ENCODE measurements at regions not wholly inside any gene's neighbourhood (a gene's known extent, or its start where the extent isn't known, plus 50 kb on each side); places are given as distances from the start of the nearest gene placed in this dataset.
"Not testable (repeated sequence)": the region's sequence is repeated elsewhere in the genome, so short reads cannot be mapped to it uniquely, and the experiment has no call there.

GRCh38 chr5:17118631-17119030 is 98.8 kb upstream of the BASP1 start:
- no peak for DNase-seq (ENCODE audit: low spot score)
- TF ChIP-seq CTCF (IDR thresholded peaks at IDR 0.05; ENCODE audit: borderline replicate concordance, control extremely low read depth, extremely low read depth, insufficient read depth, missing control alignments) = no peak
- in situ Hi-C loops (cut with MboI; ENCODE audit: low sequenced_read_pairs, unreplicated experiment) = no loop called here

- in situ Hi-C loops (cut with MboI; ENCODE audit: low sequenced_read_pairs, unreplicated experiment) = no loop called here
- TF ChIP-seq CTCF (IDR thresholded peaks at IDR 0.05; ENCODE audit: borderline replicate concordance, control extremely low read depth, extremely low read depth, insufficient read depth, missing control alignments) = no peak
- no peak for DNase-seq (ENCODE audit: low spot score)
Observed at GRCh38 chr5:17120209-17120608, 97.2 kb upstream of the BASP1 start.

DNA sequence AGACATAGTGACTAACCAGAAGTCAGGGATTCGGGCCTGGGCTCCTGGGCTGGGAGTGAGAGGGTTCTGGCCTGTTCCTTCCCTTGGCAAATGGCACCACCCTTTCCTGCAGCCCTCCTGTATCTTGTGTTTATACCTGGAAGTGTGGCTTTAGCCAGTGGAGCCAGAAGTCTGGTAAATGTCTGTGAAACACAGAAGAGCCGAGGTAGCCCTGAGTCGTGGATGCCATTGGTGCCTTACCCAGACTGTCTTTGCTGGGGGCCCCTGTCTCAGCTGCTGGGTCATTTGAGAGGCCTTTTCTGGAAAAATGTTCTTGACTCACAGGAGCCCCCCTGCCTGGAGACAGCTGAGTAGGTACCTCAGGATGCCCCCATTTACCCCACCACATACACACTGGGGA is 95.7 kb upstream of the BASP1 start:
- TF ChIP-seq CTCF (IDR thresholded peaks at IDR 0.05; ENCODE audit: borderline replicate concordance, control extremely low read depth, extremely low read depth, insufficient read depth, missing control alignments) = no peak
- in situ Hi-C loops (cut with MboI; ENCODE audit: low sequenced_read_pairs, unreplicated experiment) = no loop called here
- DNase-seq (ENCODE audit: low spot score) = no peak

DNA sequence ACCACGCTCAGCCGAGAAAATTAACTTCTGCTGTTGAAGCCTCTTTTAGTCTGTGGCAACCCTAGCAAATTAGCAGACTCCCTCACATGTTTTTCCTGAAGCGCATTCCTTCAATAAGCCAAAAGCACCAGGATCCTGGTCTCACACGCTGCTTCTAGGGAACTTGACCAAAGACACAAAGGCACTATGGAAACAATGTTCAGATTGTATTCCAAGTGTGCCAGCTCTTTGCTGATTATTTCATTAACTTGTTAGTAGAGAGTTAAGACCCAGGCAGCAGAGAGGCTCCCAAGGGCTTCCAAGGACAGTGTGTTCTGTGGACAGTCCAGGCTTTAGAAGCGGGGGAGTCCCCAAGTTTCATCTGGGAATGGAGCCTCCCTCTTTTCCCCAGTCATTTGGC is 94.4 kb upstream of the BASP1 start:
- in situ Hi-C loops (cut with MboI; ENCODE audit: low sequenced_read_pairs, unreplicated experiment) = no loop called here

DNA sequence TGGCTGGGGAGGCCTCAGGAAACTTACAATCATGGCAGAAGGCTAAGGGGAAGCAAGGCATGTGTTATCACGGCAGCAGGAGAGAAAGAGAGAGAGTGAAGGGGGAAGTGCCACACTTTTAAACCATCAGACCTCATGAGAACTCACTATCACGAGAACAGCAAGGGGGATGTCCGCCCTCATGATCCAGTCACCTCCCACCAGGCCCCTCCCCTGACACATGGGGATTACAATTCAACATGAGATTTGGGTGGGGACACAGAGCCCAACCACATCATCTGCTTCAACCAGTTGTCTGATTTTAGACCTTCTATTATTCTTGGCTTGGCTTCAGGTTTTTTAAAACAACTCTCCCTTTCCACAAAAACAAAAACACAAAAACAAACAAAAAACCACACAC is 93.7 kb upstream of the BASP1 start:
- in situ Hi-C loops (cut with MboI; ENCODE audit: low sequenced_read_pairs, unreplicated experiment); DNase-seq (ENCODE audit: low spot score): not testable (repeated sequence)

More for the DNA sequence above, 94.4 kb upstream of the BASP1 start:
- no peak for DNase-seq (ENCODE audit: low spot score)
- no peak for TF ChIP-seq CTCF (IDR thresholded peaks at IDR 0.05; ENCODE audit: borderline replicate concordance, control extremely low read depth, extremely low read depth, insufficient read depth, missing control alignments)

DNA sequence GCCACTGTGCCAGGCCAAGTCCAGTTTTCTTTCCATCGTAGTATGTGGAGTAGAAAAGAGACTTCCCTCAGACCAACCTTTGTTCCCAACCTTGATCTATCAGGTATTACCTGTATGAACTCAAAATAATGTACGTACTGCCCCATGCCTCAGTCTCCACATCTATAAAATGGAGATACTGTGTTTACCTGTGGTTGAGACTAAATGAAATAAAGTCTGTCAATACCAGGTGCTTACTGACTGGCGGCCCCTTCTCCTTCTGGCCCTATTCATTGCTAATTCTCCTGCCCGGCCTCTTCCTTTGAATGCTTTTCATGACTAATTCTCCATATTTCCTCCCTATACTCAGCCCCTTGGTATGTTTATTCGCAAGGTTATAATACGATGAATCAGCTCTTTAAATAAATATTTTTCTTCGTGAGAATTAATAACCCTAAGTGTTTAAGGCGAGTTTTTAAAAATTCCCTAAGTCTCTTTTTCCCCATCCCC is 89.6 kb upstream of the BASP1 start:
- DNase-seq (ENCODE audit: low spot score) = no peak
- TF ChIP-seq CTCF (IDR thresholded peaks at IDR 0.05; ENCODE audit: borderline replicate concordance, control extremely low read depth, extremely low read depth, insufficient read depth, missing control alignments) = no peak
- in situ Hi-C loops (cut with MboI; ENCODE audit: low sequenced_read_pairs, unreplicated experiment) = no loop called here

- no peak for DNase-seq (ENCODE audit: low spot score)
- no peak for TF ChIP-seq CTCF (IDR thresholded peaks at IDR 0.05; ENCODE audit: borderline replicate concordance, control extremely low read depth, extremely low read depth, insufficient read depth, missing control alignments)
- in situ Hi-C loops (cut with MboI; ENCODE audit: low sequenced_read_pairs, unreplicated experiment) = no loop called here
Observed at GRCh38 chr5:17129093-17129849, 88.2 kb upstream of the BASP1 start.

- DNase-seq (ENCODE audit: low spot score); in situ Hi-C loops (cut with MboI; ENCODE audit: low sequenced_read_pairs, unreplicated experiment): not testable (repeated sequence)
Observed at GRCh38 chr5:17130302-17130701, 87.1 kb upstream of the BASP1 start.
